Astrocyte (in vitro differentiated cells and primary cell): ENCODE measurements at regions not wholly inside any gene's neighbourhood (a gene's known extent, or its start where the extent isn't known, plus 50 kb on each side); places are given as distances from the start of the nearest gene placed in this dataset.

ENCODE experiments used
- DNase-seq: peaks from one replicate; pipeline ENCODE4 v3.0.0-alpha.2; 2010; ENCODE audit warnings: low read depth
- FAIRE-seq: peaks from 2 replicates; lab custom pipeline; 2011; peaks lifted over from hg19 to GRCh38; lab: Jason Lieb, UNC
- H2AFZ ChIP-seq: 2 replicates; pipeline ENCODE4 v1.6.0; 2012; ENCODE audit warnings: low read depth, low read length, inconsistent platforms
- H3K27ac ChIP-seq: 2 replicates; pipeline ENCODE4 v1.5.1; 2011; ENCODE audit warnings: low read depth, low read length, inconsistent platforms
- H3K27me3 ChIP-seq: 2 replicates; pipeline ENCODE4 v1.6.0; 2011; ENCODE audit warnings: low read length, inconsistent platforms; ENCODE audit not compliant: insufficient read depth
- H3K36me3 ChIP-seq: 2 replicates; pipeline ENCODE4 v1.5.1; 2011; ENCODE audit warnings: low read length, inconsistent platforms; ENCODE audit not compliant: insufficient read depth
- H3K4me1 ChIP-seq: 2 replicates; pipeline ENCODE4 v1.5.1; 2011; ENCODE audit warnings: low read length, inconsistent platforms; ENCODE audit not compliant: insufficient read depth
- H3K4me2 ChIP-seq: 2 replicates; pipeline ENCODE4 v1.6.0; 2012; ENCODE audit warnings: low read length, inconsistent platforms
- H3K4me3 ChIP-seq: 2 replicates; pipeline ENCODE4 v1.5.1; 2011; ENCODE audit warnings: low read depth, mild to moderate bottlenecking, low read length, inconsistent platforms; ENCODE audit not compliant: insufficient read depth
- H3K79me2 ChIP-seq: 2 replicates; pipeline ENCODE4 v1.6.0; 2012; ENCODE audit warnings: mild to moderate bottlenecking, low read length, inconsistent platforms; ENCODE audit not compliant: insufficient read depth
- H3K9ac ChIP-seq: 2 replicates; pipeline ENCODE4 v1.6.0; 2012; ENCODE audit warnings: mild to moderate bottlenecking, low read length, inconsistent platforms
- H3K9me3 ChIP-seq: 2 replicates; pipeline ENCODE4 v1.5.1; 2012; ENCODE audit warnings: low read depth, mild to moderate bottlenecking, low read length, inconsistent platforms; ENCODE audit not compliant: insufficient read depth
- H4K20me1 ChIP-seq: 2 replicates; pipeline ENCODE4 v1.6.0; 2012; ENCODE audit warnings: low read length, inconsistent platforms; ENCODE audit not compliant: insufficient read depth
- H3K27ac Mint-ChIP-seq: one replicate; pipeline ENCODE4 v1.8.0; 2021; ENCODE audit warnings: mild to moderate bottlenecking, mixed read lengths; ENCODE audit not compliant: unreplicated experiment
- H3K27me3 Mint-ChIP-seq: one replicate; pipeline ENCODE4 v1.8.0; 2021; ENCODE audit warnings: low read depth, mixed read lengths; ENCODE audit not compliant: unreplicated experiment
- H3K36me3 Mint-ChIP-seq: one replicate; pipeline ENCODE4 v1.8.0; 2021; ENCODE audit warnings: low read depth, mixed read lengths; ENCODE audit not compliant: unreplicated experiment
- H3K4me1 Mint-ChIP-seq: one replicate; pipeline ENCODE4 v1.8.0; 2021; ENCODE audit warnings: low read depth, mixed read lengths; ENCODE audit not compliant: unreplicated experiment
- H3K4me3 Mint-ChIP-seq: one replicate; pipeline ENCODE4 v1.8.0; 2021; ENCODE audit warnings: mild to moderate bottlenecking, moderate library complexity, mixed read lengths; ENCODE audit not compliant: unreplicated experiment
- H3K9me3 Mint-ChIP-seq: one replicate; pipeline ENCODE4 v1.8.0; 2021; ENCODE audit warnings: mild to moderate bottlenecking, mixed read lengths; ENCODE audit not compliant: unreplicated experiment
- CTCF ChIP-seq: IDR thresholded peaks from 2 replicates; pipeline ENCODE4 v1.5.1; 2011; ENCODE audit warnings: low read depth, mild to moderate bottlenecking, inconsistent platforms, low read length, moderate library complexity; ENCODE audit not compliant: insufficient read depth
- EZH2 ChIP-seq: IDR thresholded peaks from 2 replicates; pipeline ENCODE4 v1.6.1; 2012; ENCODE audit warnings: mild to moderate bottlenecking, low read length, inconsistent platforms; ENCODE audit not compliant: insufficient read depth

GRCh38 chr3:88985491-88985890, 121.9 kb upstream of the EPHA3 start:
- Histone ChIP-seq H3K27me3 (no peaks in the 10 kb centered on the region), H3K9me3 (no peaks in the 10 kb centered on the region), H3K36me3 (no peaks in the 10 kb centered on the region), H2AFZ (no peak overlapping the region), H3K27ac (no peak overlapping the region), H3K4me2 (no peak overlapping the region), H3K4me3 (no peak overlapping the region), H4K20me1 (no peaks in the 10 kb centered on the region), H3K4me1 (peaks cover 4% of the 10 kb centered on the region), H3K79me2 (no peaks in the 10 kb centered on the region), H3K9ac (no peak overlapping the region)
- FAIRE-seq (no peak), DNase-seq (peak; percentile 70)
- Mint-ChIP-seq H3K36me3 (no peaks in the 10 kb centered on the region), H3K4me1 (peaks cover 20% of the 10 kb centered on the region), H3K27me3 (no peaks in the 10 kb centered on the region), H3K4me3 (no peak overlapping the region), H3K9me3 (no peaks in the 10 kb centered on the region), H3K27ac (no peak overlapping the region)
- TF ChIP-seq EZH2 (no peak), CTCF (no peak)

DNA sequence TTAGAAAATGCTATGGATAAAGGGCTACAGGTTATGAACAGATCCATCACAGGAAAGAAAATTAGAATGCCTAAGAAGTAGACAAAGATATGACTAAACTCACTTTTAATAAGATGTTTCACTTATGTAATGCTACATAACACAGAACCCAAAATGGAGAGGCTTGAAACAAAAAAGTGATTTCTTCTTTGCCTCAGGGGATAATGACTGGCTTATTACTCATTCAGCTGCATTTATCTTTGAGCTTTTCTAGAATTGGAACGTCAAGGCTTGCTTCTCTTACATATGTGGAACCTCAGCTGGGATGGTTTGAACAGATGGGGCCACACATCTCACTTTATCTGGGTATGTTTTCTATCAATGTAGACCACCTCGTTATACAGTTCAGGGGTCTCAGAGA, 120.6 kb upstream of the EPHA3 start:
- Mint-ChIP-seq H3K9me3 (no peaks in the 10 kb centered on the region), H3K36me3 (no peaks in the 10 kb centered on the region), H3K27ac (no peak overlapping the region), H3K4me1 (peaks cover 27% of the 10 kb centered on the region), H3K27me3 (no peaks in the 10 kb centered on the region), H3K4me3 (no peak overlapping the region)
- TF ChIP-seq EZH2 = no peak
- TF ChIP-seq CTCF = no peak
- Histone ChIP-seq H3K36me3 (no peaks in the 10 kb centered on the region), H3K9ac (no peak overlapping the region), H3K4me2 (no peak overlapping the region), H3K4me1 (peaks cover 4% of the 10 kb centered on the region), H4K20me1 (no peaks in the 10 kb centered on the region), H3K27me3 (no peaks in the 10 kb centered on the region), H3K79me2 (no peaks in the 10 kb centered on the region), H2AFZ (no peak overlapping the region), H3K27ac (no peak overlapping the region), H3K9me3 (no peaks in the 10 kb centered on the region), H3K4me3 (no peak overlapping the region)
- FAIRE-seq (peak; percentile 75), DNase-seq (peak; percentile 61)

DNA sequence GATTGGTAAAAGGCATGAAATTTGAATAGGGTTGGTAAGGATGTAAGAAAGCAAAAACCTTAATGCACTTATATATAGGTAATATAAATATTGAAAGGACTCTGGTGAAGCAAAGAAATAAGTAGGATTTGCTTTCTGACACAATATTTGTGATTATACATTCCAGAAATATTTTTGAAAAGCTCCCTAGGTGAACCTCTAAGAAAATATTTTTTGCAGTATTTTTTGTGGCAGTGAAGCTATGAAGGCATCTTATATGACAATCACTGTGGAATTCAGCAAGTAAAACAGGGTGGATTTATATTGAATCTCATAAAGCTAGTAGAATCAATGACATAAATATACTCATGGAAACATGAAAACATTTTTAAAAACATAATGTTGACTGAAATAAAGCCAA, 119.6 kb upstream of the EPHA3 start:
- H3K27me3 ChIP-seq = no peaks in the 10 kb centered on the region
- peaks cover 4% of the 10 kb centered on the region for H3K4me1 ChIP-seq
- no peaks in the 10 kb centered on the region for H3K9me3 ChIP-seq
- Mint-ChIP-seq H3K27me3 (no peaks in the 10 kb centered on the region), H3K9me3 (no peaks in the 10 kb centered on the region), H3K4me3 (no peak overlapping the region), H3K4me1 (peaks cover 24% of the 10 kb centered on the region), H3K36me3 (no peaks in the 10 kb centered on the region), H3K27ac (no peak overlapping the region)
- H3K4me2 ChIP-seq = no peak overlapping the region
- TF ChIP-seq CTCF (no peak), EZH2 (no peak)
- FAIRE-seq (no peak), DNase-seq (no peak)
- no peak overlapping the region for H3K9ac ChIP-seq
- no peak overlapping the region for H3K4me3 ChIP-seq
- H3K27ac ChIP-seq = no peak overlapping the region
- H3K79me2 ChIP-seq = no peaks in the 10 kb centered on the region
- no peak overlapping the region for H2AFZ ChIP-seq
- no peaks in the 10 kb centered on the region for H3K36me3 ChIP-seq
- no peaks in the 10 kb centered on the region for H4K20me1 ChIP-seq
